ENCODE measurements at regions not wholly inside any gene's neighbourhood (a gene's known extent, or its start where the extent isn't known, plus 50 kb on each side); places are given as distances from the start of the nearest gene placed in this dataset.
"Not testable (repeated sequence)": the region's sequence is repeated elsewhere in the genome, so short reads cannot be mapped to it uniquely, and the experiment has no call there.

GRCh38 chr3:20652231-20652986, 466.4 kb upstream of the SGO1 start:
- peaks cover 18% of the 10 kb centered on the region for H3K9me3 Mint-ChIP-seq
- no peaks in the 10 kb centered on the region for H3K4me1 Mint-ChIP-seq (ENCODE audit: low read depth in 2 of 2)
- H3K27me3 Mint-ChIP-seq = no peaks in the 10 kb centered on the region
- no peak overlapping the region for H3K27ac Mint-ChIP-seq
- ATAC-seq = no peak
- H3K36me3 Mint-ChIP-seq = peaks cover 5% of the 10 kb centered on the region
- no peak for DNase-seq (ENCODE audit: low spot score)
- no peak overlapping the region for H3K4me3 Mint-ChIP-seq

- peaks cover 5% of the 10 kb centered on the region for H3K36me3 Mint-ChIP-seq
- H3K4me1 Mint-ChIP-seq (ENCODE audit: low read depth in 2 of 2) = no peaks in the 10 kb centered on the region
- peaks cover 22% of the 10 kb centered on the region for H3K9me3 Mint-ChIP-seq
- no peak overlapping the region for H3K4me3 Mint-ChIP-seq
- ATAC-seq (no peak), DNase-seq (ENCODE audit: low spot score) (no peak)
- H3K27ac Mint-ChIP-seq = no peak overlapping the region
- H3K27me3 Mint-ChIP-seq = no peaks in the 10 kb centered on the region
Measured at GRCh38 chr3:20648921-20649381, 462.9 kb upstream of the SGO1 start.

DNA sequence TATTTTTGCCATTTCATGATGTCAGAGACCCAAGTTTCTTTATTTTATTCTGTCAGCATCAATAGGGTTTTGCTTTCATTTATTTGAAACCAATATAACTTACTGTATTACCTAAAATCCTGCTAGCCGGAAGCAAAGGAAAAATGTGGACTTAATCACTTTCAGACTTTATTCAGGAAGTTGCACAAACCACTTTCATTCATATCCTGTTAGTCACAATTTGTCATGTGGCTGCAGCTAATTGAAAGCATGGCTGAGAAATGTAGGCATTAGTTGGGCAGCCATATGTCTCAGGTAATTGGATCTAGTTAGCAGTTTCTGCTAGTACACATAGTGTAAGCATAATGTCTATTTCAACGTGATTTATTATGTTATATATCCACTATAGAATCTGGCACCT, 462.3 kb upstream of the SGO1 start:
- DNase-seq (ENCODE audit: low spot score) (no peak), ATAC-seq (no peak)
- no peak overlapping the region for H3K27ac Mint-ChIP-seq
- H3K4me3 Mint-ChIP-seq = no peak overlapping the region
- H3K4me1 Mint-ChIP-seq (ENCODE audit: low read depth in 2 of 2) = no peaks in the 10 kb centered on the region
- peaks cover 5% of the 10 kb centered on the region for H3K36me3 Mint-ChIP-seq
- no peaks in the 10 kb centered on the region for H3K27me3 Mint-ChIP-seq
- peaks cover 22% of the 10 kb centered on the region for H3K9me3 Mint-ChIP-seq

DNA sequence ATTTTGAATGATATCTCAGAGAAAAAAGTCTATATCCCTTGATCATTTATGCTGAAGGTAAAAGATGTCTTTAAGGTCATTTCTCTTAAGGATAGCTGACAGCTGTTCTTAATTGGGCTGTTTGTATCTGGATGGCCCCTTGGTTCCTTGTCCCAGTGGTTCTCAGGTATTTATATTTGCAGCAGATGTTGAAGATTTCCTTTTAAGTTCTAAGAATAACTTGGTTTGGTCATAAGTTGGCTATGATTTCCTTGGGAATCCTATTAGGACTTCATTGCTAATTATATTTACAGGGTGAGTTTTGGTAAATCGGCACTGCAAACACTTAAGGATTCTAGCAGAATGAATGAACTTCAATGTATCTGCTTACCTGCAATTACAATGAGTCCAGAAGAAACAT, 460.4 kb upstream of the SGO1 start:
- Mint-ChIP-seq H3K27me3 (no peaks in the 10 kb centered on the region), H3K9me3 (peaks cover 22% of the 10 kb centered on the region), H3K4me3 (no peak overlapping the region), H3K36me3 (peaks cover 5% of the 10 kb centered on the region), H3K27ac (no peak overlapping the region), H3K4me1 (ENCODE audit: low read depth in 2 of 2) (no peaks in the 10 kb centered on the region)
- ATAC-seq = no peak
- no peak for DNase-seq (ENCODE audit: low spot score)

- DNase-seq (ENCODE audit: low spot score) = no peak
- no peak overlapping the region for H3K4me3 Mint-ChIP-seq
Measured at GRCh38 chr3:20645340-20645739, 459.3 kb upstream of the SGO1 start.

GRCh38 chr3:20637729-20638128, 451.7 kb upstream of the SGO1 start:
- Mint-ChIP-seq H3K4me3 (no peak overlapping the region), H3K36me3 (no peaks in the 10 kb centered on the region), H3K27me3 (no peaks in the 10 kb centered on the region), H3K9me3 (no peaks in the 10 kb centered on the region), H3K27ac (no peak overlapping the region), H3K4me1 (ENCODE audit: low read depth in 2 of 2) (no peaks in the 10 kb centered on the region)
- no peak for ATAC-seq
- no peak for DNase-seq (ENCODE audit: low spot score)

More at GRCh38 chr3:20645340-20645739, 459.3 kb upstream of the SGO1 start:
- no peak for ATAC-seq
- peaks cover 5% of the 10 kb centered on the region for H3K36me3 Mint-ChIP-seq
- H3K27ac Mint-ChIP-seq = no peak overlapping the region
- H3K9me3 Mint-ChIP-seq = peaks cover 19% of the 10 kb centered on the region
- H3K27me3 Mint-ChIP-seq = no peaks in the 10 kb centered on the region
- H3K4me1 Mint-ChIP-seq (ENCODE audit: low read depth in 2 of 2) = no peaks in the 10 kb centered on the region

DNA sequence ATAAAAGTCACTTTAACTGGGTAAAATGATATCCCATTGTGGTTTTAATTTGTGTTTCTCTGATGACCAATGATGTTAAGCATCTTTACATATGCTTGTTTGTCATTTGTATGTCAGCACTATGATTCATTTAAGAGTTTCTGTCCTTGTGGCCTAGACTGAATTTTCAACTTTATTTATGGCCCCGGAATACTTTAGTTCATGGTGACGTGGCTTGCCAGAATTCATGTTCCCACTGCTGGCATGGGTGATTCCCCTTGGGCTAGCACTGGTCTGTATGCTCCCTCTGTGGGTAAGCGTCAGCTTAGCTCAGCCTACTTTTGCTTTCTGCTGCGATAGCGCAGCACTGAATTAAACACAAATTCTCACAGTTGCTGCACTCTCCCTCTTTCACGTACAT, 436.3 kb upstream of the SGO1 start:
- ATAC-seq = no peak
- H3K27me3 Mint-ChIP-seq = no peaks in the 10 kb centered on the region
- peaks cover 18% of the 10 kb centered on the region for H3K9me3 Mint-ChIP-seq
- no peaks in the 10 kb centered on the region for H3K4me1 Mint-ChIP-seq (ENCODE audit: low read depth in 2 of 2)
- peaks cover 8% of the 10 kb centered on the region for H3K36me3 Mint-ChIP-seq
- DNase-seq (ENCODE audit: low spot score) = no peak
- H3K27ac Mint-ChIP-seq = no peak overlapping the region
- no peak overlapping the region for H3K4me3 Mint-ChIP-seq

- not testable (repeated sequence) for H3K4me3 Mint-ChIP-seq
Measured at GRCh38 chr3:20618621-20619020, 432.6 kb upstream of the SGO1 start.

GRCh38 chr3:20618181-20618580, 432.2 kb upstream of the SGO1 start:
- Mint-ChIP-seq H3K36me3 (peaks cover 18% of the 10 kb centered on the region), H3K9me3 (peaks cover 17% of the 10 kb centered on the region)
- not testable (repeated sequence) for H3K4me1 Mint-ChIP-seq (ENCODE audit: low read depth in 2 of 2); H3K4me3 Mint-ChIP-seq; H3K27ac Mint-ChIP-seq; DNase-seq (ENCODE audit: low spot score); H3K27me3 Mint-ChIP-seq; ATAC-seq

More at GRCh38 chr3:20618621-20619020, 432.6 kb upstream of the SGO1 start:
- not testable (repeated sequence) for ATAC-seq; H3K27me3 Mint-ChIP-seq; H3K27ac Mint-ChIP-seq; H3K4me1 Mint-ChIP-seq (ENCODE audit: low read depth in 2 of 2); DNase-seq (ENCODE audit: low spot score)
- Mint-ChIP-seq H3K36me3 (peaks cover 18% of the 10 kb centered on the region), H3K9me3 (peaks cover 20% of the 10 kb centered on the region)

DNA sequence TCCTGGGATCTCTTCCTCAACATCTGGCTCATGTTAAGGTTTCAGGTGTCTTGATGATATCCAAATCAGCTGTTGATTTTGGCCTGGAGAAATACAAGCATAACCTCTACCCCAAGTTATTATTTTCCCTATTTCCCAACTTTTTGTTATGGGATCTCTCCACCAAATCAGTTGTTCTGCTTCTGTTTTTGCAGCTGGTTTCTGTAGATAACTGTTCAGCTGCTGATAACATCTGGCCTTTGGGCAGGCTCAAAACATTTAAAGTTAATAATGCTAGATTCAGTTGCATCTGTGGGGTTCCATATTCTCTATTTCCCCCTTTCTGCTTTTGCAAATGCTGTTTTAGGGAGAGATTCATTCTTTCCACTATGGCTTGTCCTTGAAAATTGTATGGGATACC, 430.0 kb upstream of the SGO1 start:
- H3K27ac Mint-ChIP-seq; H3K27me3 Mint-ChIP-seq; ATAC-seq; DNase-seq (ENCODE audit: low spot score); H3K4me3 Mint-ChIP-seq; H3K4me1 Mint-ChIP-seq (ENCODE audit: low read depth in 2 of 2): not testable (repeated sequence)
- Mint-ChIP-seq H3K9me3 (peaks cover 21% of the 10 kb centered on the region), H3K36me3 (peaks cover 25% of the 10 kb centered on the region)

DNA sequence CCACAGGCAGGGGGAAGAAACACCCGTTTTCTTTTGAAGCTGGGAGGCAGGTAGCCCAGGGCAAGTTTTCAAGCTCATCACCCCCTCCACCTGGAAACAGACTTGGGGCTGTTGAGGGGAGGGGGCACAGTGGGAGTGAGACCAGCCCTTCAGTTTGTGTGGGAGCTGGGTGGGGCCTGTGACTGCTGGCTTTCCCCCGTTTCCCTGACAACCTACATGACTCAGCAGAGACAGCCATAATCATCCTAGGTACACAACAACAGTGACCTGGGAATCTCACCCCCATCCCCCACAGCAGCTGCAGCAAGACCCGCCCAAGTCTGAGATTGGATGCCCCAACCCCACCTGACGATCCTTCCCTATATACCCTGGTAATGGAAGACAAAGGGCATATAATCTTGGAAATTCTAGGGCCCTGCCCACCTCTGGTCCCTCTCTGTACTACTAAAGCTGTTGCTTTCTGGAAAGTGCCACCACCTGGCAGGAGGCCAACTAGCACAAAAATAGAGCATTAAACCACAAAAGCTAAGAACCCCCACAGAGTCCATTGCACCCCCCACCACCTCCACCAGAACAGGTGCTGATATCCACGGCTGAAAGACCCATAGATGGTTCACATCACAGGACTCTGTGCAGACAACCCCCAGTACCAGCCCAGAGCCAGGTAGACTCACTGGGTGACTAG, 422.2 kb upstream of the SGO1 start:
- Mint-ChIP-seq H3K27ac (no peak overlapping the region), H3K27me3 (no peaks in the 10 kb centered on the region), H3K4me1 (ENCODE audit: low read depth in 2 of 2) (no peaks in the 10 kb centered on the region), H3K36me3 (peaks cover 25% of the 10 kb centered on the region), H3K9me3 (peaks cover 40% of the 10 kb centered on the region), H3K4me3 (no peak overlapping the region)
- no peak for DNase-seq (ENCODE audit: low spot score)
- no peak for ATAC-seq

DNA sequence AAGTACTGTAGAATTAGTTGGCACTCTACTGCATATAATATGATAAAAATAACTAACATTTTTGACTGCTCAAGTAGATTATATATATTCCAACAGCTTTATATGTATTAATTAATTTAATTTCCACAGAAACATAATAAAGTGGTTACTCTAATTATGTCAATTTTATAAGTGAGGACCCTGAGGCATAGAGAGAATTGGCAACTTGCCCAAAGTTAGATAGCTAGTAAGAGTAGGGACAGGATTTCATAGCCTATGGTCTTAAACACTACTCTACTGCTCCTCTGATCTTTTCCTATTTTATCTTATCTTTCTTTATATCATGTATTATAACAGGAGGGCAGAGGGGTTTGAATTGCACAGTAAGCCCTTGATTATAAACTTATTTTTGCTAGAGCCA, 418.7 kb upstream of the SGO1 start:
- ATAC-seq (no peak), DNase-seq (ENCODE audit: low spot score) (no peak)
- no peaks in the 10 kb centered on the region for H3K27me3 Mint-ChIP-seq
- H3K27ac Mint-ChIP-seq = no peak overlapping the region
- H3K9me3 Mint-ChIP-seq = peaks cover 31% of the 10 kb centered on the region
- H3K4me1 Mint-ChIP-seq (ENCODE audit: low read depth in 2 of 2) = no peaks in the 10 kb centered on the region
- H3K36me3 Mint-ChIP-seq = peaks cover 23% of the 10 kb centered on the region
- no peak overlapping the region for H3K4me3 Mint-ChIP-seq

- H3K4me1 Mint-ChIP-seq (ENCODE audit: low read depth in 2 of 2) = no peaks in the 10 kb centered on the region
- no peaks in the 10 kb centered on the region for H3K27me3 Mint-ChIP-seq
- ATAC-seq = no peak
- peaks cover 9% of the 10 kb centered on the region for H3K36me3 Mint-ChIP-seq
- H3K27ac Mint-ChIP-seq = no peak overlapping the region
- H3K4me3 Mint-ChIP-seq = no peak overlapping the region
- no peak for DNase-seq (ENCODE audit: low spot score)
- H3K9me3 Mint-ChIP-seq = peaks cover 26% of the 10 kb centered on the region
Measured at GRCh38 chr3:20589275-20589674, 403.3 kb upstream of the SGO1 start.

DNA sequence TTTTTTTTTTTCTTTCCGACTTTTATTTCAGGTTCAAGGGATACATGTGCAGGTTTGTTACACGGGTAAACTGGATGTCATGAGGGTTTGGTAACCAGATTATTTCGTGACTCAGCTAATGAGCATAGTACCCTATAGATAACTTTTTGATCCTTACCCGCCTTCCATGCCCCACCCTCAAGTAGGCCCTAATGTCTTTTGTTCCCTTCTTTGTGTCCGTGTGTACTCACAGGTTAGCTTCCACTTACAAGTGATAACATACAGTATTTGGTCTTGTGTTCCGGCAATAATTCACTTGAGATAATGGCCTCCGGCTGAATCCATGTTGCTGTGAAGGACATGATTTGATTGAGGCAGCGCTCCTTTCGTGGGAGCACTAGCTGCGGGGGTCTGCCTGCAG, 402.8 kb upstream of the SGO1 start:
- H3K9me3 Mint-ChIP-seq = peaks cover 24% of the 10 kb centered on the region
- no peak overlapping the region for H3K27ac Mint-ChIP-seq
- H3K36me3 Mint-ChIP-seq = peaks cover 8% of the 10 kb centered on the region
- H3K27me3 Mint-ChIP-seq = no peaks in the 10 kb centered on the region
- no peaks in the 10 kb centered on the region for H3K4me1 Mint-ChIP-seq (ENCODE audit: low read depth in 2 of 2)
- no peak for DNase-seq (ENCODE audit: low spot score)
- no peak for ATAC-seq
- H3K4me3 Mint-ChIP-seq = no peak overlapping the region
